CD4-positive, alpha-beta T cell treated with Interleukin-17A for 1 hour (primary cell): ENCODE measurements at regions not wholly inside any gene's neighbourhood (a gene's known extent, or its start where the extent isn't known, plus 50 kb on each side); places are given as distances from the start of the nearest gene placed in this dataset.

Source experiments
- DNase-seq: peaks from one replicate; pipeline ENCODE4 v3.0.0-alpha.2; 2020

- no peak for DNase-seq
Observed at GRCh38 chr17:70752966-70753467, 583.7 kb downstream of the KCNJ2 start.

DNA sequence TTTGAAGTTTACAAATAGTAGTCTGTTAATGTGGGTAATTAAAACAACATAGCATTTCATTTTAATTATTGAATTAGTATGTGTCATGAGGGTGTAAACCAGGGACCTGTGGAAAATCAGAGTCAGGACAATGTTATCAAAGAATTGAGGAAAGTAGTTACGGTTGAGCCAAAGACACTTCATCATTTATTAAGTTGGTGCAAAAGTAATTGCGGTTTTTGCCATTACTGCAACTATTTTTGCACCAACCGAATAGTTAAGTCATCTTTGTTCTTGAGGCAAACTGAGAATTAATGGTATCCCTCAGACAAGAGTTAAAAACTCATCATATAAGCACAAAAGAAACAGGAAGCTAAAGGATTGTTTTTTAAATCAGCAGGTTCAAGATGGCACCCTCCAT is 593.7 kb downstream of the KCNJ2 start:
- no peak for DNase-seq

- no peak for DNase-seq
Observed at GRCh38 chr17:70767102-70767701, 597.9 kb downstream of the KCNJ2 start.

DNA sequence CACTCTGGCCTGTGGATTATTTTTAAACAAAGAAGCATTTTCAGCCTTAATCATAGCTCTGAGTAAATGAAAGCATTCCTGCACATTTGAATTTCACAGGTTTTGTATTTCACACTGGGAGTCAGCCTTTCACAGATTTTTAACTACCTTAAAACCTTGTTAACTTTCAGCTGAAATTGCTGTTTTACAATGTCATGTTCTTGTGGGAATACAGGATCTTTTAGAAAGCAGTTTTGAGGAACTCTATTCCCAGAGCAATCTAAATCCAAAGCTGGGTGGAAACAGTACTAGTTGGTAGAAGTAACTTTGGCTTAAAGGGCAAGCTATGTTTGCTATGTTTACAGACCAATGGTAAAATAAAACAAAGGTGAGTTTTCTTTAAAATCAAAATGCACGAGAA is 600.6 kb downstream of the KCNJ2 start:
- no peak for DNase-seq

- DNase-seq: no peak
Observed at GRCh38 chr17:70771804-70772386, 602.6 kb downstream of the KCNJ2 start.

- no peak for DNase-seq
Observed at GRCh38 chr17:70772761-70773160, 603.4 kb downstream of the KCNJ2 start.

DNA sequence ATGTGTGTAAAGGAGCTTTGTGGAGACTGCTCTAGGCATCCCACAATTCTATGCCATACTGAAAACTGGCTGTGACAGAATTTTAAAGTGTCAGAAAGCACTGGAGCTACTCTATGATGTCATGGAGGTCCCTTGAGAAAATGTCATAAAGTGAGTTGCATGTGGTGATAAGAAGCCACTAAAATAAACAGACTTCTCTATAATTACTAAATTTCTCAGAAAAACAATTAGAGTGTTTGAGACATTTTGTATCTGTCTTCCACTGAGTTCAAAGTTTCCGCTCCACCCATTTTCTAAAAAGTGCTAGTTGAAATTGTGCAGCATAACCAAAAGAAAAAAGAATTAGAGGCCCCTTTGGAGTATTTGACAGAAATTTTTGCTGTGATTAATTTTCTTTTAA is 603.9 kb downstream of the KCNJ2 start:
- DNase-seq: no peak

- DNase-seq: no peak
Observed at GRCh38 chr17:70774339-70775117, 605.2 kb downstream of the KCNJ2 start.

GRCh38 chr17:70775679-70776078 is 606.3 kb downstream of the KCNJ2 start:
- no peak for DNase-seq

DNA sequence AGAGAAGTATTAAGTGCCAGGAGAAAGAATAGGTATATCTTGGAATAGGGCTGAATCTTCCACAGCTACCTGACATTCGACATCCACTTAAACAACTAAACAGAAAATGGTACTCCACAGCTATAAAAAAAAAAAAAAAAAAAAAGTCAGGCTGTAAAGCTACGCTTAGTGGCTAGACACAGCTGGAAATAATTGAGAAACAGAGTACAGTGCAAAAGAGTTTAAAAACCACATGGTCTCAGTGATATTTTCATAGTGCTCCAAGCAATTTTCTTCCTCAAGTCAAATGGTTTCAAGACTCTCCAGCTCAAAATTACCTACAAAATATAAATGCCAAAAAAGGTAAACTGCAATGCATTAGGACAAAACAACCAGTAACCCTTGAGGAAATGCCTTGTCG is 607.1 kb downstream of the KCNJ2 start:
- DNase-seq: no peak

DNA sequence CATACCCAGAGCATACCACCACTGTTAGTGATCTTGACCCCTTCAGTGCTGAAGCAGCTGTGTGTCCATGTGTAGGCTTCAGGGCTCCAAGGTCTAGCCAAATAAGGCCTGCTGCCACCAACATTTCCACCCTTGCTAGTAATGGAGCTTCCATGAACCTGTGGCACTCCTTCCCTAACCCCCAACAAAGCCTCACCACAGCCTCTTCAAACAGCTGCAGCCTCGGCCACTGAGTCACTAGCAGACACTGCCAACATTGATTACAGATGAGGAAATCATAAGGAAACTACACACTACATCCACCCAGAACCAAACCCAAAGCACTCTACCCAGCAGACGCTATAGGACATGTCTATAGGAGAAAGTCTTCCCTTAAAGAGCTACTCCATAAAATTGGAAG is 610.7 kb downstream of the KCNJ2 start:
- DNase-seq: no peak

DNA sequence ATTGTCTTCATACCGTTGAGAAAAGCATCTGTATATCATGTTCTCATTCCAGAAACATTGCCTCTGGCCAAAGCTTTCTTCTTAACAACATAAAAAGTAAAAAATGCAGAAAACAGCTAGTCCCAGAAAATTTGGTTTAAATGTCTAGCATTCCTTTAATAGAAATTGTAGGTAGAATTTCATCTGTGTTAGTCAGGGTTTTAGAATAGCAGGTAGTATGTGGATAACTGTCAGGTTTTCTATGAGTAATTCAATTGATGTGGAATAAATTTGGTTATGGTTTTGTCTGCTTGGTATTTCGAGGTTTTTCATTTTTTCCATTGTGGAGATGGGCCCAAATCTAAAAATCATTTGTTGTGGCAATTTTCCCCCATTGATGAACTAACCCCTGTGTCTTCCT is 616.7 kb downstream of the KCNJ2 start:
- DNase-seq: no peak

DNA sequence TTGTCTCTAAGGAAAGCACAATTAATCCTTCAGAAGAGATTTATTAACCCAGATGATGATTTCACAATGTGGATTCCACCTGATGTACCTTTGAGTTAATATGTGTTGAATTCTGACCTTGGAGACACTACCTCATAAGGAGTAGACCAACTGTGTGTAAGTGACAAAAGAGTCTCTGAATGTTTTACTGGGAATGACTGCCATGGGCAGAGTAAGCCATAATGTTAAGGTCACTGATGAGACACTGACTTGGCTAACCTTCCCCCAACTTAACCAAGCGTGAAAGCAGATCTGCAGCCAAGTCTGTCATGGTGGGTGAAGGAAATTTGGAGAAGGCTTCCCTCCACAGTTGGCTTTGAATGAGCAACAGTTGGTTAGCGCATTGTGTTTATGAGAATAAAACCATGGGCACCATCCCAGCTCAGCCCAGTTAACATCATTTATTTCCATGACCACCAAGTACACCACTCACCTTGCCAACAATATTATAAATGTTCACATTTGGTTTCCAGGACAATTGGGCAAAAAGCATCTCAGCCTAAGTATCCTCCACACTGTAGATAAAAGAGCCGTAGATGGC is 618.5 kb downstream of the KCNJ2 start:
- DNase-seq: no peak

- no peak for DNase-seq
Observed at GRCh38 chr17:70791748-70792443, 622.6 kb downstream of the KCNJ2 start.

- no peak for DNase-seq
Observed at GRCh38 chr17:70794738-70795137, 625.4 kb downstream of the KCNJ2 start.

GRCh38 chr17:70795620-70796019 is 626.3 kb downstream of the KCNJ2 start:
- no peak for DNase-seq

GRCh38 chr17:70796757-70797156 is 627.4 kb downstream of the KCNJ2 start:
- DNase-seq: no peak

DNA sequence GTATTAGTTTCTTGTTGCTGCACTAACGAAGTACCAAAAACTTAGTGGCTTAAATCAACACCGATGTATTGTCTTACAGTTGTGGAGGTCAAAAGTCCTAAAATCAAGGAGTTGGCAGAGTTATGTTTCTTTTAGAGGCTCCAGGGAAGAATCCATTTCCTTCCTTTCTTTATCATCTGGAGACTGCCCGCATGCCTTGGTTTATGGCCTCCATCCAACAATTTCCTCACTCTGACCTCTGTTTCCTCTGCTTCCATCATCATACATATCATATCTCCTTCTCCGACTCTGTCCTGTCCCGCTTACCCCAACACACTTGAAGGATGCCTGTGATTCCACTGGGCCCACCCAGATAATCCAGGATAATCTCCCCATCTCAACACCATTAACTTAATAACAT is 627.8 kb downstream of the KCNJ2 start:
- DNase-seq: no peak

DNA sequence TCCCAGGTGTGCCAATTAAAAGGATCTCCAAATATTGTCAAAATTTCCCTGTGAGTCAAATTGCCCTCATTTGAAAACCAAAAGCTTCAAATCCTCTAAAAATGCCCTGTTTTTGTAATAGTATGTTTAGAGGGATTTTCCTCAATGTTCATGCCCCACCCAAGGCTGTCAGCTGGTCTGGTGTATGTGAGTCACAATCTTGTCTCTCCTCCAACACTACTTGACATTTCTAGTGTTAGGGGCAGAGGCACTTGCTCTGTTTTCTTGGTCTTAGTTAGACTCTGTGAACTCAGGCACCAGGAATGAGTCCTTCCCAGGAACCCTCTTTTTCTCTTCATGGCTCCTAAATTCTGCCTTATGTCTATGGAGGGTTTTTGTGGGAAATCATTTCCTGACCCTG is 634.8 kb downstream of the KCNJ2 start:
- no peak for DNase-seq

DNA sequence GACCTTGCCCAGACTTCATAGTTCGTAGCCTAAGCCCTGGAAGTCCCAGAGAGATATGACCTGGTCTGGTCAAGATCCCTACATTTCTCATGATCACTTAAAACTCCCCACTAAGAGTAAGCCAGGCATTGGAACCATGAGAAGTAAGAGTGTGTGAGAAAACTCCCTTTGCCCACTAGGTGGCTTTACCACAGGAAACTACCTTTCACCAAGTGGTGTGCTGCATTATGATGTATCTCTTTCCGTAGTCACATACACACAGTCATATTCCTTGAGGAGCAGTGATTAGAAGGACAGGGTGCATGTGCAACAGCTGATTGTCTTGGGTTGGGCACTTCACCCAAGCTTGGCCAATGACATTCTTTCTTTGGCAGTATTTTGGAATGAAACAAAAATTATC is 639.3 kb downstream of the KCNJ2 start:
- DNase-seq: no peak

DNA sequence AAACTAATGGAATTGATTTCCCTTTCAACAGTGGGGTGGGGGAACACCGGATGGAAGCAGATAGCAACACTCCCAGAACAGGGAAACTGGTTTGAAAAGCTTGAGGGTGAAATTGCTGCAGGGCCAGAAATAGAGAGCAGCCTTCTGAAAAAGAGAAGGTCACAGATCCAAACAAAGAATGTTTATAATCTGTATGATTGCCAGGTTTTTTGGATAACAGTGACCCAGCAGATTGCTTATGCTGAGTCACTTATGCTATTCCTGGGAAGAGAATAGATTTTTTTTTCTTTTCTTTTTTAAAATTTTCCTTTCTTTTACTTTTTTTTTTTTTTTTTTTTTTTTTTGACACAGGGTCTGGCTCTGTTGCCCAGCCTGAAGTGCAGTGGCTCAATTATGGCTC is 641.3 kb downstream of the KCNJ2 start:
- no peak for DNase-seq

DNA sequence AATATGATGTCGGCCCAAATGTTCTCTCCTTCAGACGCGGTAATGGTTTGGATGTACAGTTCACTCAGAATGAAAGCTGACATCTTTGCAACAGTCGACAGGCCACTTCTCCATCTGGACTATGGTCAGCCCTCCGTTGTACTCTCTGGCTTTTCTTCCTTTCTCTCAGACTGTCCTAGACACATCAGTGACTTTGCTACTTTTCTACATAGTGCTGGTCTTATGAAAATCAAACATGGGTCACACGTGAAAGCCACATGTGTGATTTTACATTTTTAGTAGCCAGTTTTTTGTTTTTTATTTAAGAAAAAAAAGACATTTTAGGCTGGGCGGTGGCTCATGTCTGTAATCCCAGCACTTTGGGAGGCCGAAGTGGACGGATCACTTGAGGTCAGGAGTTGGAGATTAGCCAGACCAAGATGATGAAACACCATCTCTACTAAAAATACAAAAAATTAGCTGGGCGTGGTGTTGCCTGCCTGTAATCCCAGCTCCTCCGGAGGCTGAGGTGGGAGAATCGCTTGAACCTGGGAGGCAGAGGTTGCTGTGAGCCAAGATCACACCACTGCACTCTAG is 644.1 kb downstream of the KCNJ2 start:
- no peak for DNase-seq

GRCh38 chr17:70819183-70819582 is 649.9 kb downstream of the KCNJ2 start:
- DNase-seq: no peak
